PC-3 (cell line): ENCODE measurements at regions not wholly inside any gene's neighbourhood (a gene's known extent, or its start where the extent isn't known, plus 50 kb on each side); places are given as distances from the start of the nearest gene placed in this dataset.
"Not testable (repeated sequence)": the region's sequence is repeated elsewhere in the genome, so short reads cannot be mapped to it uniquely, and the experiment has no call there.

Experiments
- CTCF ChIP-seq: fragments of 300-600 bp; sonication (generic); conservative IDR thresholded peaks from 2 replicates; pipeline ENCODE4 v1.5.1; 2017; ENCODE audit warnings: antibody characterized with exemption, low read depth, mild to moderate bottlenecking, low read length
- EZH2phosphoT487 ChIP-seq: fragments of 300-600 bp; sonication (generic); IDR thresholded peaks from 2 replicates; pipeline ENCODE4 v1.6.1; 2018; ENCODE audit warnings: mild to moderate bottlenecking, antibody characterized with exemption, low read length, borderline replicate concordance

GRCh38 chr11:67744231-67744630, 69.8 kb upstream of the ALDH3B2 start:
- not testable (repeated sequence) for TF ChIP-seq EZH2phosphoT487, CTCF
